ENCODE measurements at regions not wholly inside any gene's neighbourhood (a gene's known extent, or its start where the extent isn't known, plus 50 kb on each side); places are given as distances from the start of the nearest gene placed in this dataset.

- 82% methylated on average over 10 of the region's 10 CpGs for WGBS
- Histone ChIP-seq H3K27me3 (ENCODE audit: insufficient read depth, low read length) (no peaks in the 10 kb centered on the region), H3K4me3 (ENCODE audit: low read length) (no peak overlapping the region)
Measured at GRCh38 chr16:17949141-17949981, 387.2 kb downstream of the NPIPA8 start.

GRCh38 chr16:17947637-17948036 is 388.9 kb downstream of the NPIPA8 start:
- Histone ChIP-seq H3K27me3 (ENCODE audit: insufficient read depth, low read length) (no peaks in the 10 kb centered on the region), H3K4me3 (ENCODE audit: low read length) (no peak overlapping the region), H3K27ac (ENCODE audit: low read depth, low read length) (no peak overlapping the region), H3K9ac (ENCODE audit: low read depth, low read length) (no peak overlapping the region), H3K9me3 (ENCODE audit: insufficient read depth, low read depth, low read length) (no peaks in the 10 kb centered on the region), H3K36me3 (ENCODE audit: insufficient read depth, low read length) (no peaks in the 10 kb centered on the region), H3K4me1 (ENCODE audit: insufficient read depth, low read length) (peaks cover 10% of the 10 kb centered on the region; the same call in 1 of the 2 replicates)
- WGBS: 93% methylated on average over 3 of the region's 3 CpGs

More at GRCh38 chr16:17949141-17949981, 387.2 kb downstream of the NPIPA8 start:
- Histone ChIP-seq H3K4me1 (ENCODE audit: insufficient read depth, low read length) (peaks cover 10% of the 10 kb centered on the region; the same call in 1 of the 2 replicates), H3K9ac (ENCODE audit: low read depth, low read length) (no peak overlapping the region), H3K36me3 (ENCODE audit: insufficient read depth, low read length) (no peaks in the 10 kb centered on the region), H3K9me3 (ENCODE audit: insufficient read depth, low read depth, low read length) (no peaks in the 10 kb centered on the region), H3K27ac (ENCODE audit: low read depth, low read length) (no peak overlapping the region)

GRCh38 chr16:17947165-17947564 is 389.4 kb downstream of the NPIPA8 start:
- Histone ChIP-seq H3K36me3 (ENCODE audit: insufficient read depth, low read length) (no peaks in the 10 kb centered on the region), H3K4me1 (ENCODE audit: insufficient read depth, low read length) (peaks cover 10% of the 10 kb centered on the region; the same call in 1 of the 2 replicates), H3K27me3 (ENCODE audit: insufficient read depth, low read length) (no peaks in the 10 kb centered on the region), H3K9ac (ENCODE audit: low read depth, low read length) (no peak overlapping the region), H3K27ac (ENCODE audit: low read depth, low read length) (no peak overlapping the region), H3K9me3 (ENCODE audit: insufficient read depth, low read depth, low read length) (no peaks in the 10 kb centered on the region), H3K4me3 (ENCODE audit: low read length) (no peak overlapping the region)
- 100% methylated on average over 1 of the region's 1 CpG for WGBS

GRCh38 chr16:17945080-17945601 is 391.4 kb downstream of the NPIPA8 start:
- 0 out of 2 replicates have a peak, but pooled peaks cover 3% of the 10 kb centered on the region for H3K4me1 ChIP-seq (ENCODE audit: insufficient read depth, low read length)
- 93% methylated on average over 2 of the region's 5 CpGs for WGBS

GRCh38 chr16:17944345-17944744 is 392.2 kb downstream of the NPIPA8 start:
- Histone ChIP-seq H3K4me3 (ENCODE audit: low read length) (no peak overlapping the region), H3K27me3 (ENCODE audit: insufficient read depth, low read length) (no peaks in the 10 kb centered on the region), H3K9me3 (ENCODE audit: insufficient read depth, low read depth, low read length) (no peaks in the 10 kb centered on the region), H3K36me3 (ENCODE audit: insufficient read depth, low read length) (no peaks in the 10 kb centered on the region), H3K4me1 (ENCODE audit: insufficient read depth, low read length) (0 out of 2 replicates have a peak, but pooled peaks cover 3% of the 10 kb centered on the region), H3K9ac (ENCODE audit: low read depth, low read length) (no peak overlapping the region), H3K27ac (ENCODE audit: low read depth, low read length) (no peak overlapping the region)
- WGBS: 92% methylated on average over 2 of the region's 2 CpGs

More at GRCh38 chr16:17945080-17945601, 391.4 kb downstream of the NPIPA8 start:
- H3K4me3 ChIP-seq (ENCODE audit: low read length): no peak overlapping the region
- H3K9me3 ChIP-seq (ENCODE audit: insufficient read depth, low read depth, low read length): no peaks in the 10 kb centered on the region
- H3K36me3 ChIP-seq (ENCODE audit: insufficient read depth, low read length): no peaks in the 10 kb centered on the region
- no peaks in the 10 kb centered on the region for H3K27me3 ChIP-seq (ENCODE audit: insufficient read depth, low read length)
- H3K9ac ChIP-seq (ENCODE audit: low read depth, low read length): no peak overlapping the region
- no peak overlapping the region for H3K27ac ChIP-seq (ENCODE audit: low read depth, low read length)

- Histone ChIP-seq H3K9ac (ENCODE audit: low read depth, low read length) (no peak overlapping the region), H3K4me1 (ENCODE audit: insufficient read depth, low read length) (0 out of 2 replicates have a peak, but pooled peaks cover 3% of the 10 kb centered on the region), H3K27me3 (ENCODE audit: insufficient read depth, low read length) (no peaks in the 10 kb centered on the region), H3K36me3 (ENCODE audit: insufficient read depth, low read length) (no peaks in the 10 kb centered on the region), H3K9me3 (ENCODE audit: insufficient read depth, low read depth, low read length) (no peaks in the 10 kb centered on the region), H3K4me3 (ENCODE audit: low read length) (no peak overlapping the region), H3K27ac (ENCODE audit: low read depth, low read length) (no peak overlapping the region)
- 95% methylated on average over 12 of the region's 12 CpGs for WGBS
Measured at GRCh38 chr16:17942067-17942466, 394.5 kb downstream of the NPIPA8 start.

GRCh38 chr16:17940584-17941364 is 395.8 kb downstream of the NPIPA8 start:
- 75% methylated on average over 8 of the region's 8 CpGs for WGBS
- Histone ChIP-seq H3K27ac (ENCODE audit: low read depth, low read length) (no peak overlapping the region), H3K9ac (ENCODE audit: low read depth, low read length) (no peak overlapping the region), H3K4me3 (ENCODE audit: low read length) (no peak overlapping the region), H3K4me1 (ENCODE audit: insufficient read depth, low read length) (0 out of 2 replicates have a peak, but pooled peaks cover 3% of the 10 kb centered on the region), H3K9me3 (ENCODE audit: insufficient read depth, low read depth, low read length) (no peaks in the 10 kb centered on the region), H3K27me3 (ENCODE audit: insufficient read depth, low read length) (no peaks in the 10 kb centered on the region), H3K36me3 (ENCODE audit: insufficient read depth, low read length) (no peaks in the 10 kb centered on the region)

- no peaks in the 10 kb centered on the region for H3K9me3 ChIP-seq (ENCODE audit: insufficient read depth, low read depth, low read length)
- no peaks in the 10 kb centered on the region for H3K27me3 ChIP-seq (ENCODE audit: insufficient read depth, low read length)
- no peaks in the 10 kb centered on the region for H3K36me3 ChIP-seq (ENCODE audit: insufficient read depth, low read length)
- no peak overlapping the region for H3K9ac ChIP-seq (ENCODE audit: low read depth, low read length)
- H3K27ac ChIP-seq (ENCODE audit: low read depth, low read length): no peak overlapping the region
- H3K4me1 ChIP-seq (ENCODE audit: insufficient read depth, low read length): 0 out of 2 replicates have a peak, but pooled peaks cover 4% of the 10 kb centered on the region
- no peak overlapping the region for H3K4me3 ChIP-seq (ENCODE audit: low read length)
- WGBS: 95% methylated on average over 4 of the region's 4 CpGs
Measured at GRCh38 chr16:17939723-17940122, 396.8 kb downstream of the NPIPA8 start.

GRCh38 chr16:17939122-17939536 is 397.4 kb downstream of the NPIPA8 start:
- Histone ChIP-seq H3K36me3 (ENCODE audit: insufficient read depth, low read length) (no peaks in the 10 kb centered on the region), H3K9ac (ENCODE audit: low read depth, low read length) (no peak overlapping the region), H3K27ac (ENCODE audit: low read depth, low read length) (no peak overlapping the region), H3K9me3 (ENCODE audit: insufficient read depth, low read depth, low read length) (no peaks in the 10 kb centered on the region), H3K4me1 (ENCODE audit: insufficient read depth, low read length) (0 out of 2 replicates have a peak, but pooled peaks cover 5% of the 10 kb centered on the region), H3K4me3 (ENCODE audit: low read length) (no peak overlapping the region), H3K27me3 (ENCODE audit: insufficient read depth, low read length) (no peaks in the 10 kb centered on the region)
- WGBS: 92% methylated on average over 2 of the region's 2 CpGs

- H3K27ac ChIP-seq (ENCODE audit: low read depth, low read length): no peak overlapping the region
- H3K9ac ChIP-seq (ENCODE audit: low read depth, low read length): no peak overlapping the region
- no peaks in the 10 kb centered on the region for H3K27me3 ChIP-seq (ENCODE audit: insufficient read depth, low read length)
- 0 out of 2 replicates have a peak, but pooled peaks cover 5% of the 10 kb centered on the region for H3K4me1 ChIP-seq (ENCODE audit: insufficient read depth, low read length)
- H3K36me3 ChIP-seq (ENCODE audit: insufficient read depth, low read length): no peaks in the 10 kb centered on the region
- WGBS: 100% methylated on average over 1 of the region's 3 CpGs
- H3K4me3 ChIP-seq (ENCODE audit: low read length): no peak overlapping the region
- H3K9me3 ChIP-seq (ENCODE audit: insufficient read depth, low read depth, low read length): no peaks in the 10 kb centered on the region
Measured at GRCh38 chr16:17938546-17938945, 398.0 kb downstream of the NPIPA8 start.
